A549 (cell line): ENCODE measurements at regions not wholly inside any gene's neighbourhood (a gene's known extent, or its start where the extent isn't known, plus 50 kb on each side); places are given as distances from the start of the nearest gene placed in this dataset.

Experiments
- ATAC-seq, 2 experiments: fragments of 200-7000 bp in 1 of 2; fragments of >200 bp in 1 of 2; cut with Nextera tagmentation in 1 of 2; cut with Tn5 transposase in 1 of 2; 3 replicates each; pipeline versions ENCODE4 v1.8.0 to v1.9.1; 2018 to 2020; ENCODE audit warnings: mild to moderate bottlenecking in 1 of 2, moderate library complexity in 1 of 2
- CTCF ChIA-PET: fragments of 300-600 bp; sonication (Branson Sonifier 250); formaldehyde crosslinking; extraction: SDS; loops from one replicate; lab custom pipeline; 2021; ENCODE audit warnings: antibody characterized with exemption, inconsistent platforms; lab: Yijun Ruan, JAX
- POLR2A ChIA-PET: fragments of 350-600 bp; formaldehyde crosslinking; extraction: SDS; loops from one replicate; lab custom pipeline; 2021; ENCODE audit warnings: antibody characterized with exemption, inconsistent platforms; lab: Yijun Ruan, JAX
- DNase-seq, 2 experiments: peaks; one replicate each; pipeline versions ENCODE4 v3.0.0 to v3.0.0-alpha.2; 2011 to 2016; ENCODE audit warnings: low read depth in 1 of 2, low spot score in 1 of 2
- FAIRE-seq: peaks from 2 replicates; lab custom pipeline; 2011; peaks lifted over from hg19 to GRCh38; lab: Jason Lieb, UNC
- H3K27ac ChIP-seq, 2 experiments: fragments of >200 bp; sonication (Bioruptor Twin); formaldehyde crosslinking; 3 replicates each; pipeline ENCODE4 v1.5.1; 2016 to 2017
- H3K4me1 ChIP-seq: fragments of >200 bp; sonication (Bioruptor Twin); formaldehyde crosslinking; 3 replicates; pipeline ENCODE4 v1.6.1; 2016
- H3K4me2 ChIP-seq: fragments of >200 bp; sonication (Bioruptor Twin); formaldehyde crosslinking; 3 replicates; pipeline ENCODE4 v1.6.1; 2016
- H3K4me3 ChIP-seq: fragments of >200 bp; sonication (Bioruptor Twin); formaldehyde crosslinking; 3 replicates; pipeline ENCODE4 v1.5.1; 2016
- H3K9me3 ChIP-seq: fragments of >200 bp; sonication (Bioruptor Twin); formaldehyde crosslinking; 3 replicates; pipeline ENCODE4 v1.6.1; 2016
- CBX2 ChIP-seq: fragments of 200-600 bp; sonication (generic); IDR thresholded peaks from 2 replicates; pipeline ENCODE4 v1.6.1; 2016; ENCODE audit warnings: low read depth, mild to moderate bottlenecking, borderline replicate concordance
- CBX8 ChIP-seq: fragments of 200-600 bp; sonication (generic); IDR thresholded peaks from 2 replicates; pipeline ENCODE4 v1.6.1; 2016
- CEBPB ChIP-seq, 2 experiments: fragments of >200 bp in 1 of 2; sonication (Bioruptor Twin) in 1 of 2; formaldehyde crosslinking in 1 of 2; IDR thresholded peaks; 2 replicates each; pipeline ENCODE4 v1.6.1; 2012 to 2016
- FOSL2 ChIP-seq, 2 experiments: fragments of 450-650 bp in 1 of 2; fragments of >200 bp in 1 of 2; sonication (Bioruptor Twin) in 1 of 2; formaldehyde crosslinking; IDR thresholded peaks; 2 replicates each; pipeline versions ENCODE4 v1.5.0 to v1.6.1; 2016 to 2020; ENCODE audit warnings: mild to moderate bottlenecking in 1 of 2, moderate library complexity in 1 of 2
- KDM1A ChIP-seq: fragments of 200-600 bp; sonication (generic); IDR thresholded peaks from 2 replicates; pipeline ENCODE4 v1.6.1; 2016; ENCODE audit warnings: low read depth, mild to moderate bottlenecking
- KDM5A ChIP-seq: fragments of 200-600 bp; sonication (generic); IDR thresholded peaks from 2 replicates; pipeline ENCODE4 v1.6.1; 2016; ENCODE audit warnings: antibody characterized with exemption, mild to moderate bottlenecking
- MAFK ChIP-seq: fragments of 450-650 bp; IDR thresholded peaks from 2 replicates; pipeline ENCODE4 v1.6.1; 2014; ENCODE audit not compliant: partially characterized antibody
- MAZ ChIP-seq: fragments of 150-350 bp; IDR thresholded peaks from 2 replicates; pipeline ENCODE4 v1.6.1; 2014; ENCODE audit warnings: antibody characterized with exemption, low read depth, low read length, borderline replicate concordance
- POLR2AphosphoS2 ChIP-seq: conservative IDR thresholded peaks from 2 replicates; pipeline ENCODE4 v1.6.1; 2012; ENCODE audit warnings: low read length, improper control_type of control experiment, inconsistent platforms
- RARB ChIP-seq: fragments of 250-450 bp; sonication (Bioruptor Pico); IDR thresholded peaks from 2 replicates; pipeline ENCODE4 v1.8.0; 2021; ENCODE audit warnings: mild to moderate bottlenecking, moderate library complexity
- RNF2 ChIP-seq: fragments of 200-600 bp; sonication (generic); IDR thresholded peaks from 2 replicates; pipeline ENCODE4 v1.6.1; 2016; ENCODE audit warnings: low read depth, mild to moderate bottlenecking, antibody characterized with exemption, moderate library complexity, borderline replicate concordance
- TFCP2L1 ChIP-seq: fragments of 250-450 bp; sonication (Bioruptor Pico); IDR thresholded peaks from 2 replicates; pipeline ENCODE4 v1.5.0; 2021; ENCODE audit warnings: mild to moderate bottlenecking
- TP53 ChIP-seq: fragments of 250-450 bp; sonication (Bioruptor Pico); IDR thresholded peaks from 2 replicates; pipeline ENCODE4 v1.5.0; 2021; ENCODE audit warnings: mild to moderate bottlenecking, moderate library complexity
- ZFP36 ChIP-seq: fragments of 450-650 bp; IDR thresholded peaks from 2 replicates; pipeline ENCODE4 v1.6.1; 2014; ENCODE audit warnings: borderline replicate concordance; ENCODE audit not compliant: partially characterized antibody
- ZNF302 ChIP-seq: fragments of 250-450 bp; sonication (Bioruptor Pico); IDR thresholded peaks from 2 replicates; pipeline ENCODE4 v1.9.0; 2021; ENCODE audit warnings: inconsistent platforms, mild to moderate bottlenecking, moderate library complexity
- ZSCAN20 ChIP-seq: fragments of 250-450 bp; sonication (Bioruptor Pico); IDR thresholded peaks from 2 replicates; pipeline ENCODE4 v1.8.0; 2022; ENCODE audit warnings: mild to moderate bottlenecking, moderate library complexity
- TF ChIP-seq, protein P1 (sequence below): fragments of >200 bp; sonication (Bioruptor Twin); formaldehyde crosslinking; IDR thresholded peaks from 2 replicates; pipeline ENCODE4 v1.6.1; 2016
- TF ChIP-seq, protein P2 (sequence below): fragments of >200 bp; sonication (Bioruptor Twin); formaldehyde crosslinking; IDR thresholded peaks from 3 replicates; pipeline ENCODE4 v1.6.1; 2016
- TF ChIP-seq, protein P3 (sequence below): fragments of 250-450 bp; sonication (Bioruptor Pico); IDR thresholded peaks from 2 replicates; pipeline ENCODE4 v1.5.0; 2021; ENCODE audit warnings: mild to moderate bottlenecking, moderate library complexity, borderline replicate concordance
- TF ChIP-seq, protein P4 (sequence below): fragments of 150-350 bp; IDR thresholded peaks from 2 replicates; pipeline ENCODE4 v1.6.1; 2014; ENCODE audit warnings: low read depth, mild to moderate bottlenecking, low read length
- TF ChIP-seq, protein P5 (sequence below): IDR thresholded peaks from 2 replicates; pipeline ENCODE4 v1.6.1; 2012
- TF ChIP-seq, protein P6 (sequence below): fragments of 200-600 bp; sonication (generic); IDR thresholded peaks from 2 replicates; pipeline ENCODE4 v1.6.1; 2016; ENCODE audit warnings: antibody characterized with exemption, mild to moderate bottlenecking, moderate library complexity

DNA sequence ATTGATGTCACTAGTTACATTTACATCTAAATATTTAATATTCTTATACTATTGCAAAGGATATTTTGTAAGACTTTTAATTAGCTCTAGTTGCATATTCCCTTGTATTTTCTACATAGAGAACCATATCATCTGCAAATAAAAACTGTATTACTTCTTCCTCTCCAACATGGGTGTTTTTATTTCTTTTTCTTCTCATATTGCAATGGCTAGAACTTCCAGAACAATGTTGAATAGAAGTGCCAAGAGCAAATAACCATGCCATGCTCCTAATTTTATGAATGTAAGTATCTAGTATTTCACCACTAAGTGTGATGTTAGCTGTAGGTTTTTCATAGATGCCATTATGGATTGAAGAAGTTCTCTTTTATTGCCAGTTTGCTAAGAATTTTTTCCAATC, 321.8 kb upstream of the NCAM1 start:
- no peak for ATAC-seq
- no peaks in the 10 kb centered on the region for H3K4me1 ChIP-seq
- CTCF ChIA-PET = no interaction called here
- POLR2A ChIA-PET = no interaction called here
- H3K4me2 ChIP-seq = no peak overlapping the region
- H3K27ac ChIP-seq = no peak overlapping the region
- H3K4me3 ChIP-seq = no peak overlapping the region
- no peak for FAIRE-seq
- no peak for DNase-seq
- no peaks in the 10 kb centered on the region for H3K9me3 ChIP-seq
- TF ChIP-seq MAFK = no peak
- no peak for TF ChIP-seq CBX8
- no peak for TF ChIP-seq CBX2
- TF ChIP-seq ZNF302 (CRISPR knock-in tag) = no peak
- TF ChIP-seq, protein P1, sequence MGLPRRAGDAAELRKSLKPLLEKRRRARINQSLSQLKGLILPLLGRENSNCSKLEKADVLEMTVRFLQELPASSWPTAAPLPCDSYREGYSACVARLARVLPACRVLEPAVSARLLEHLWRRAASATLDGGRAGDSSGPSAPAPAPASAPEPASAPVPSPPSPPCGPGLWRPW = no peak
- TF ChIP-seq TFCP2L1 = no peak
- TF ChIP-seq ZSCAN20 (CRISPR knock-in tag) = no peak
- TF ChIP-seq, protein P2, sequence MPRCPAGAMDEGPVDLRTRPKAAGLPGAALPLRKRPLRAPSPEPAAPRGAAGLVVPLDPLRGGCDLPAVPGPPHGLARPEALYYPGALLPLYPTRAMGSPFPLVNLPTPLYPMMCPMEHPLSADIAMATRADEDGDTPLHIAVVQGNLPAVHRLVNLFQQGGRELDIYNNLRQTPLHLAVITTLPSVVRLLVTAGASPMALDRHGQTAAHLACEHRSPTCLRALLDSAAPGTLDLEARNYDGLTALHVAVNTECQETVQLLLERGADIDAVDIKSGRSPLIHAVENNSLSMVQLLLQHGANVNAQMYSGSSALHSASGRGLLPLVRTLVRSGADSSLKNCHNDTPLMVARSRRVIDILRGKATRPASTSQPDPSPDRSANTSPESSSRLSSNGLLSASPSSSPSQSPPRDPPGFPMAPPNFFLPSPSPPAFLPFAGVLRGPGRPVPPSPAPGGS = no peak
- TF ChIP-seq, protein P3, sequence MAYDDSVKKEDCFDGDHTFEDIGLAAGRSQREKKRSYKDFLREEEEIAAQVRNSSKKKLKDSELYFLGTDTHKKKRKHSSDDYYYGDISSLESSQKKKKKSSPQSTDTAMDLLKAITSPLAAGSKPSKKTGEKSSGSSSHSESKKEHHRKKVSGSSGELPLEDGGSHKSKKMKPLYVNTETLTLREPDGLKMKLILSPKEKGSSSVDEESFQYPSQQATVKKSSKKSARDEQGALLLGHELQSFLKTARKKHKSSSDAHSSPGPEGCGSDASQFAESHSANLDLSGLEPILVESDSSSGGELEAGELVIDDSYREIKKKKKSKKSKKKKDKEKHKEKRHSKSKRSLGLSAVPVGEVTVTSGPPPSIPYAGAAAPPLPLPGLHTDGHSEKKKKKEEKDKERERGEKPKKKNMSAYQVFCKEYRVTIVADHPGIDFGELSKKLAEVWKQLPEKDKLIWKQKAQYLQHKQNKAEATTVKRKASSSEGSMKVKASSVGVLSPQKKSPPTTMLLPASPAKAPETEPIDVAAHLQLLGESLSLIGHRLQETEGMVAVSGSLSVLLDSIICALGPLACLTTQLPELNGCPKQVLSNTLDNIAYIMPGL (CRISPR knock-in tag) = no peak
- TF ChIP-seq RARB (CRISPR knock-in tag) = no peak
- TF ChIP-seq ZFP36 = no peak

DNA sequence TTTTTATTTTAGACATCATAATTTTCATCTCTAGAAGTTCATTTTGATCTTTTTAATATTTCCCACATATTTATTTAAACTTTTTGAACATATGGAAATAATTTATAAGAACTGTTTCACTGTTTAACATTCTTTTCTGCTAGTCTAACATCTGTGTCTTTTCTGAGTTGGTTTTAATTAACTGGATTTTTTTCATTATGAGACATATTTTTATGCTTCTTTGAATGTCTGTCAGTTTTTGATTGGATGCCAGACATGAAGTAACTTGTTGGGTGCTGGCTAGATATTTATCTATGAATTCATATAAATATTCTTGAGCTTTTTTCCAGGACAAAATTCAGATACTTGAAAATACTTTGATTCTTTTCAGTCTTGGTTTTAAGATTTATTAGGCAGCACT, 317.8 kb upstream of the NCAM1 start:
- H3K27ac ChIP-seq = no peak overlapping the region
- H3K4me1 ChIP-seq = no peaks in the 10 kb centered on the region
- ChIA-PET CTCF (no interaction called here), POLR2A (no interaction called here)
- no peak for ATAC-seq
- no peaks in the 10 kb centered on the region for H3K9me3 ChIP-seq
- TF ChIP-seq, protein P4, sequence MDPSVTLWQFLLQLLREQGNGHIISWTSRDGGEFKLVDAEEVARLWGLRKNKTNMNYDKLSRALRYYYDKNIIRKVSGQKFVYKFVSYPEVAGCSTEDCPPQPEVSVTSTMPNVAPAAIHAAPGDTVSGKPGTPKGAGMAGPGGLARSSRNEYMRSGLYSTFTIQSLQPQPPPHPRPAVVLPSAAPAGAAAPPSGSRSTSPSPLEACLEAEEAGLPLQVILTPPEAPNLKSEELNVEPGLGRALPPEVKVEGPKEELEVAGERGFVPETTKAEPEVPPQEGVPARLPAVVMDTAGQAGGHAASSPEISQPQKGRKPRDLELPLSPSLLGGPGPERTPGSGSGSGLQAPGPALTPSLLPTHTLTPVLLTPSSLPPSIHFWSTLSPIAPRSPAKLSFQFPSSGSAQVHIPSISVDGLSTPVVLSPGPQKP = no peak
- no peak for TF ChIP-seq KDM1A
- TF ChIP-seq RNF2 = no peak
- TF ChIP-seq KDM5A = no peak
- TF ChIP-seq, protein P5, sequence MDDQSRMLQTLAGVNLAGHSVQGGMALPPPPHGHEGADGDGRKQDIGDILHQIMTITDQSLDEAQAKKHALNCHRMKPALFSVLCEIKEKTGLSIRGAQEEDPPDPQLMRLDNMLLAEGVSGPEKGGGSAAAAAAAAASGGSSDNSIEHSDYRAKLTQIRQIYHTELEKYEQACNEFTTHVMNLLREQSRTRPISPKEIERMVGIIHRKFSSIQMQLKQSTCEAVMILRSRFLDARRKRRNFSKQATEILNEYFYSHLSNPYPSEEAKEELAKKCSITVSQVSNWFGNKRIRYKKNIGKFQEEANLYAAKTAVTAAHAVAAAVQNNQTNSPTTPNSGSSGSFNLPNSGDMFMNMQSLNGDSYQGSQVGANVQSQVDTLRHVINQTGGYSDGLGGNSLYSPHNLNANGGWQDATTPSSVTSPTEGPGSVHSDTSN = no peak
- TF ChIP-seq, protein P3 (CRISPR knock-in tag) = no peak
- TF ChIP-seq ZNF302 (CRISPR knock-in tag) = no peak
- TF ChIP-seq MAZ = no peak
- no peak for TF ChIP-seq POLR2AphosphoS2
- TF ChIP-seq, protein P6, sequence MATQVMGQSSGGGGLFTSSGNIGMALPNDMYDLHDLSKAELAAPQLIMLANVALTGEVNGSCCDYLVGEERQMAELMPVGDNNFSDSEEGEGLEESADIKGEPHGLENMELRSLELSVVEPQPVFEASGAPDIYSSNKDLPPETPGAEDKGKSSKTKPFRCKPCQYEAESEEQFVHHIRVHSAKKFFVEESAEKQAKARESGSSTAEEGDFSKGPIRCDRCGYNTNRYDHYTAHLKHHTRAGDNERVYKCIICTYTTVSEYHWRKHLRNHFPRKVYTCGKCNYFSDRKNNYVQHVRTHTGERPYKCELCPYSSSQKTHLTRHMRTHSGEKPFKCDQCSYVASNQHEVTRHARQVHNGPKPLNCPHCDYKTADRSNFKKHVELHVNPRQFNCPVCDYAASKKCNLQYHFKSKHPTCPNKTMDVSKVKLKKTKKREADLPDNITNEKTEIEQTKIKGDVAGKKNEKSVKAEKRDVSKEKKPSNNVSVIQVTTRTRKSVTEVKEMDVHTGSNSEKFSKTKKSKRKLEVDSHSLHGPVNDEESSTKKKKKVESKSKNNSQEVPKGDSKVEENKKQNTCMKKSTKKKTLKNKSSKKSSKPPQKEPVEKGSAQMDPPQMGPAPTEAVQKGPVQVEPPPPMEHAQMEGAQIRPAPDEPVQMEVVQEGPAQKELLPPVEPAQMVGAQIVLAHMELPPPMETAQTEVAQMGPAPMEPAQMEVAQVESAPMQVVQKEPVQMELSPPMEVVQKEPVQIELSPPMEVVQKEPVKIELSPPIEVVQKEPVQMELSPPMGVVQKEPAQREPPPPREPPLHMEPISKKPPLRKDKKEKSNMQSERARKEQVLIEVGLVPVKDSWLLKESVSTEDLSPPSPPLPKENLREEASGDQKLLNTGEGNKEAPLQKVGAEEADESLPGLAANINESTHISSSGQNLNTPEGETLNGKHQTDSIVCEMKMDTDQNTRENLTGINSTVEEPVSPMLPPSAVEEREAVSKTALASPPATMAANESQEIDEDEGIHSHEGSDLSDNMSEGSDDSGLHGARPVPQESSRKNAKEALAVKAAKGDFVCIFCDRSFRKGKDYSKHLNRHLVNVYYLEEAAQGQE = no peak
- TF ChIP-seq FOSL2 (IDR thresholded peaks at IDR 0.05) = no peak
- no peak for TF ChIP-seq FOSL2 (CRISPR knock-in tag; IDR thresholded peaks at IDR 0.05)
- TF ChIP-seq, protein P1 = no peak
- no peak for TF ChIP-seq TP53 (CRISPR knock-in tag)
- TF ChIP-seq CEBPB (IDR thresholded peaks at IDR 0.05) = no peak
- no peak for TF ChIP-seq CBX2
- FAIRE-seq = no peak
- no peak for DNase-seq
- no peak overlapping the region for H3K4me2 ChIP-seq
- no peak overlapping the region for H3K4me3 ChIP-seq
